SK-N-SH (cell line): ENCODE measurements at regions not wholly inside any gene's neighbourhood (a gene's known extent, or its start where the extent isn't known, plus 50 kb on each side); places are given as distances from the start of the nearest gene placed in this dataset.

Source experiments
- CTCF ChIA-PET: fragments of 300-600, 350-600 bp; formaldehyde crosslinking; extraction: SDS; loops from one replicate; lab custom pipeline; 2021; lab: Yijun Ruan, JAX
- POLR2A ChIA-PET: fragments of 350-600 bp; sonication (Branson Sonifier 250); formaldehyde crosslinking; extraction: SDS; loops from one replicate; lab custom pipeline; 2020; ENCODE audit warnings: antibody characterized with exemption, inconsistent platforms; lab: Yijun Ruan, JAX
- DNase-seq: peaks from one replicate; pipeline ENCODE4 v3.0.0; 2012
- H2AFZ ChIP-seq: fragments of 200-600 bp; sonication (generic); 2 replicates; pipeline ENCODE4 v1.8.1; 2016; ENCODE audit warnings: antibody characterized with exemption, mild to moderate bottlenecking, low read depth
- H3F3A ChIP-seq: fragments of 200-600 bp; sonication (generic); replicated peaks from 2 replicates; pipeline ENCODE3; 2016; ENCODE audit warnings: antibody characterized with exemption, mild to moderate bottlenecking; ENCODE audit not compliant: insufficient read depth
- H3K27ac ChIP-seq, 2 experiments: fragments of 200-500 bp in 1 of 2; fragments of 200-600 bp in 1 of 2; sonication (Bioruptor generic) in 1 of 2; sonication (generic), shearing (Covaris generic) in 1 of 2; 2 replicates each; pipeline versions ENCODE4 v1.5.1 to v1.6.1; 2014 to 2016; ENCODE audit warnings: low read depth in 2 of 2, inconsistent platforms in 1 of 2, low read length in 1 of 2, mild to moderate bottlenecking in 1 of 2, mixed read lengths in 1 of 2
- H3K27me3 ChIP-seq: fragments of 200-600 bp; sonication (generic), shearing (Covaris generic); 2 replicates; pipeline ENCODE4 v1.6.1; 2016; ENCODE audit warnings: mixed run types; ENCODE audit not compliant: insufficient read depth
- H3K36me3 ChIP-seq, 2 experiments: fragments of 200-500 bp in 1 of 2; fragments of 200-600 bp in 1 of 2; sonication (Bioruptor generic) in 1 of 2; sonication (generic) in 1 of 2; replicated peaks in 1 of 2; 2 replicates each; pipeline versions ENCODE3 to v1.5.1; 2014 to 2016; ENCODE audit warnings: low read length in 1 of 2, mild to moderate bottlenecking in 1 of 2; ENCODE audit not compliant: insufficient read depth in 2 of 2, control insufficient read depth in 1 of 2
- H3K4me1 ChIP-seq, 2 experiments: fragments of 200-500 bp in 1 of 2; fragments of 200-600 bp in 1 of 2; sonication (Bioruptor generic) in 1 of 2; sonication (generic), shearing (Covaris generic) in 1 of 2; 2 replicates each; pipeline versions ENCODE4 v1.5.1 to v1.6.1; 2014 to 2016; ENCODE audit warnings: low read depth in 1 of 2, low read length in 1 of 2, mixed run types in 1 of 2; ENCODE audit not compliant: insufficient read depth in 2 of 2, control insufficient read depth in 1 of 2
- H3K4me2 ChIP-seq: fragments of 200-600 bp; sonication (generic), shearing (Covaris generic); 2 replicates; pipeline ENCODE4 v1.6.1; 2017; ENCODE audit warnings: mixed run types
- H3K4me3 ChIP-seq, 2 experiments: fragments of 200-500 bp in 1 of 2; fragments of 200-600 bp in 1 of 2; sonication (Bioruptor generic) in 1 of 2; sonication (generic), shearing (Covaris generic) in 1 of 2; 2 replicates each; pipeline versions ENCODE4 v1.5.1 to v1.8.1; 2014 to 2016; ENCODE audit warnings: low read depth in 2 of 2, inconsistent platforms in 1 of 2, low read length in 1 of 2, mild to moderate bottlenecking in 1 of 2, mixed read lengths in 1 of 2, moderate library complexity in 1 of 2
- H3K79me2 ChIP-seq: fragments of 200-600 bp; sonication (generic); 2 replicates; pipeline ENCODE4 v1.8.1; 2017; ENCODE audit warnings: mild to moderate bottlenecking; ENCODE audit not compliant: insufficient read depth
- H3K9ac ChIP-seq: fragments of 200-600 bp; sonication (generic); 2 replicates; pipeline ENCODE4 v1.6.1; 2017; ENCODE audit warnings: mixed run types
- H3K9me2 ChIP-seq: fragments of 200-600 bp; sonication (generic); 2 replicates; pipeline ENCODE4 v1.6.1; 2017; ENCODE audit warnings: mixed run types
- H3K9me3 ChIP-seq: fragments of 200-600 bp; sonication (generic); 2 replicates; pipeline ENCODE4 v1.6.1; 2017; ENCODE audit warnings: mixed run types, mild to moderate bottlenecking, moderate library complexity
- H4K20me1 ChIP-seq: fragments of 200-600 bp; sonication (generic); 2 replicates; pipeline ENCODE4 v1.6.1; 2017; ENCODE audit warnings: mild to moderate bottlenecking, mixed run types; ENCODE audit not compliant: insufficient read depth
- EZH2phosphoT487 ChIP-seq: fragments of 200-600 bp; sonication (generic); IDR thresholded peaks from 2 replicates; pipeline ENCODE4 v1.6.1; 2017; ENCODE audit warnings: low read depth, mixed run types, mild to moderate bottlenecking, antibody characterized with exemption, moderate library complexity, borderline replicate concordance
- FOXJ3 ChIP-seq: sonication (generic); formaldehyde crosslinking; IDR thresholded peaks from 2 replicates; pipeline ENCODE4 v1.5.1; 2020; ENCODE audit warnings: mild to moderate bottlenecking, missing genetic modification reagents
- FOXM1 ChIP-seq: IDR thresholded peaks from 2 replicates; pipeline ENCODE4 v1.4.0; 2012; ENCODE audit warnings: low read depth, mild to moderate bottlenecking
- GABPA ChIP-seq: IDR thresholded peaks from 2 replicates; pipeline ENCODE4 v1.4.0; 2012; ENCODE audit warnings: low read depth, mild to moderate bottlenecking
- JUND ChIP-seq: IDR thresholded peaks from 2 replicates; pipeline ENCODE4 v1.4.0; 2012
- MEF2A ChIP-seq: IDR thresholded peaks from 2 replicates; pipeline ENCODE4 v1.4.0; 2012; ENCODE audit warnings: low read depth, borderline replicate concordance
- MXI1 ChIP-seq: IDR thresholded peaks from 2 replicates; pipeline ENCODE4 v1.6.1; 2012; ENCODE audit warnings: mild to moderate bottlenecking, low read depth, low read length, improper control_type of control experiment
- RAD21 ChIP-seq: IDR thresholded peaks from 2 replicates; pipeline ENCODE4 v1.6.1; 2012; ENCODE audit warnings: mild to moderate bottlenecking, low read length
- SIN3A ChIP-seq: IDR thresholded peaks from 2 replicates; pipeline ENCODE4 v1.6.1; 2012; ENCODE audit warnings: low read depth, mild to moderate bottlenecking, low read length, moderate library complexity, borderline replicate concordance
- TCF12 ChIP-seq: IDR thresholded peaks from 2 replicates; pipeline ENCODE4 v1.4.0; 2012
- TEAD4 ChIP-seq: IDR thresholded peaks from 2 replicates; pipeline ENCODE4 v1.4.0; 2012; ENCODE audit warnings: mild to moderate bottlenecking, borderline replicate concordance; ENCODE audit not compliant: insufficient read depth
- YY1 ChIP-seq: IDR thresholded peaks from 2 replicates; pipeline ENCODE4 v1.4.0; 2012; ENCODE audit warnings: low read depth, mild to moderate bottlenecking
- WGBS: methylation state at CpG from one replicate; pipeline ENCODE4 v1.1.6; 2017; ENCODE audit warnings: low lambda C conversion rate; 5-methylcytosine and 5-hydroxymethylcytosine counted together
- TF ChIP-seq, protein P1 (sequence below): IDR thresholded peaks from 2 replicates; pipeline ENCODE4 v1.4.0; 2012; ENCODE audit warnings: low read depth, borderline replicate concordance
- TF ChIP-seq, protein P2 (sequence below): fragments of 200-600 bp; sonication (generic); IDR thresholded peaks from 2 replicates; pipeline ENCODE4 v1.6.1; 2017; ENCODE audit warnings: antibody characterized with exemption, mild to moderate bottlenecking, moderate library complexity
- TF ChIP-seq, protein P3 (sequence below): IDR thresholded peaks from 2 replicates; pipeline ENCODE4 v1.4.0; 2012; ENCODE audit warnings: low read depth

DNA sequence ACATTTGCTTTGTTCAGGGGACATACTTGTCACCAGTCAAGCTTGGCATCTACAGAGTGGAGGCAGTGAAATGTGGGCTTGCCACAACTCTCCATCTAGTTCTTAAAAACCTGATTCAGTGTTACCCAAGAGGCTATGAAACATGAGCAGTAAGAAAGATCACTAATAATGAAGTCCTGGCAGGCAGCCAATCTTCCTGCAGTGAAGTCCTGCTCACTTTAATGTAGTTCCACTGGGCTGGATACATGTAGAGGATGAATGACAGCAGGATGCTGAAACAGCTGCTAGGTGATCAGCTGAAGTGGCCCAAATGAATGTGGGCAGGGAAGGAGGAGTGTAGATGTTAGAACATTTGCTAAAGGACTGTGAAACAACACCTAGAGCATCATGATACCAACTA is 1213.1 kb downstream of the OLFM4 start:
- Histone ChIP-seq H3K9me3 (no peaks in the 10 kb centered on the region), H2AFZ (no peak overlapping the region), H3K9me2 (no peaks in the 10 kb centered on the region), H3K4me3 (no peak overlapping the region), H3K79me2 (no peaks in the 10 kb centered on the region), H3K27me3 (no peaks in the 10 kb centered on the region), H3K4me2 (no peak overlapping the region), H3K36me3 (no peaks in the 10 kb centered on the region), H4K20me1 (no peaks in the 10 kb centered on the region), H3K4me1 (no peaks in the 10 kb centered on the region), H3F3A (no peaks in the 10 kb centered on the region)
- DNase-seq = no peak
- CTCF ChIA-PET = no interaction called here
- POLR2A ChIA-PET = no interaction called here
- TF ChIP-seq TEAD4 (no peak), FOXJ3 (CRISPR knock-in tag) (no peak), MEF2A (no peak), FOXM1 (no peak), GABPA (no peak), EZH2phosphoT487 (no peak), YY1 (no peak), SIN3A (no peak)
- TF ChIP-seq, all 33 proteins: peak for 0
- no peak overlapping the region for H3K27ac ChIP-seq
- no peak overlapping the region for H3K9ac ChIP-seq

DNA sequence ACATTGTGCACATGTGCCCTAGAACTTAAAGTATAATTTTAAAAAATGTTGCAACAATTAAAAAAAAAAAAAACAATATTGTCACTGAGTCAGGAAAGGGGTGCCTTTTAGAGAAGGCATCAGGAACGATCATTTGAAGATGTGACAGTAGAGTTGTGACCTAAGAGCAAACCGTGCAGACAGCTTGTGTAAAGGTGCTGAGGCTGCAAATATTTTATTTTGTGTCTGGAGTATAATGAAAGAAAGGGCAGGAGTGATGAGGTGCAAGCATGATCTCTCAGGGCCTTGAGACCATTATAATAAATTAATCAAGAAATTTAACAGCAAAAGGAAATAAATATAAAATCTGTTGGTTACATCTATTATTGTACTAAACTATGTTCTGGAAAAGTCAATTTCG is 1219.7 kb downstream of the OLFM4 start:
- 1% methylated on average over 3 of the region's 3 CpGs for WGBS
- Histone ChIP-seq H3K4me2 (no peak overlapping the region), H3K4me1 (no peaks in the 10 kb centered on the region), H3K9me3 (peaks cover 6% of the 10 kb centered on the region; the same call in 1 of the 2 replicates), H3K36me3 (no peaks in the 10 kb centered on the region), H3K27ac (no peak overlapping the region), H3K4me3 (no peak overlapping the region), H4K20me1 (no peaks in the 10 kb centered on the region)
- ChIA-PET POLR2A (no interaction called here), CTCF (no interaction called here)
- TF ChIP-seq, protein P1, sequence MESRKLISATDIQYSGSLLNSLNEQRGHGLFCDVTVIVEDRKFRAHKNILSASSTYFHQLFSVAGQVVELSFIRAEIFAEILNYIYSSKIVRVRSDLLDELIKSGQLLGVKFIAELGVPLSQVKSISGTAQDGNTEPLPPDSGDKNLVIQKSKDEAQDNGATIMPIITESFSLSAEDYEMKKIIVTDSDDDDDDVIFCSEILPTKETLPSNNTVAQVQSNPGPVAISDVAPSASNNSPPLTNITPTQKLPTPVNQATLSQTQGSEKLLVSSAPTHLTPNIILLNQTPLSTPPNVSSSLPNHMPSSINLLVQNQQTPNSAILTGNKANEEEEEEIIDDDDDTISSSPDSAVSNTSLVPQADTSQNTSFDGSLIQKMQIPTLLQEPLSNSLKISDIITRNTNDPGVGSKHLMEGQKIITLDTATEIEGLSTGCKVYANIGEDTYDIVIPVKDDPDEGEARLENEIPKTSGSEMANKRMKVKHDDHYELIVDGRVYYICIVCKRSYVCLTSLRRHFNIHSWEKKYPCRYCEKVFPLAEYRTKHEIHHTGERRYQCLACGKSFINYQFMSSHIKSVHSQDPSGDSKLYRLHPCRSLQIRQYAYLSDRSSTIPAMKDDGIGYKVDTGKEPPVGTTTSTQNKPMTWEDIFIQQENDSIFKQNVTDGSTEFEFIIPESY = no peak
- TF ChIP-seq, protein P2, sequence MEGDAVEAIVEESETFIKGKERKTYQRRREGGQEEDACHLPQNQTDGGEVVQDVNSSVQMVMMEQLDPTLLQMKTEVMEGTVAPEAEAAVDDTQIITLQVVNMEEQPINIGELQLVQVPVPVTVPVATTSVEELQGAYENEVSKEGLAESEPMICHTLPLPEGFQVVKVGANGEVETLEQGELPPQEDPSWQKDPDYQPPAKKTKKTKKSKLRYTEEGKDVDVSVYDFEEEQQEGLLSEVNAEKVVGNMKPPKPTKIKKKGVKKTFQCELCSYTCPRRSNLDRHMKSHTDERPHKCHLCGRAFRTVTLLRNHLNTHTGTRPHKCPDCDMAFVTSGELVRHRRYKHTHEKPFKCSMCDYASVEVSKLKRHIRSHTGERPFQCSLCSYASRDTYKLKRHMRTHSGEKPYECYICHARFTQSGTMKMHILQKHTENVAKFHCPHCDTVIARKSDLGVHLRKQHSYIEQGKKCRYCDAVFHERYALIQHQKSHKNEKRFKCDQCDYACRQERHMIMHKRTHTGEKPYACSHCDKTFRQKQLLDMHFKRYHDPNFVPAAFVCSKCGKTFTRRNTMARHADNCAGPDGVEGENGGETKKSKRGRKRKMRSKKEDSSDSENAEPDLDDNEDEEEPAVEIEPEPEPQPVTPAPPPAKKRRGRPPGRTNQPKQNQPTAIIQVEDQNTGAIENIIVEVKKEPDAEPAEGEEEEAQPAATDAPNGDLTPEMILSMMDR = no peak
- TF ChIP-seq RAD21 (no peak), FOXM1 (no peak), MXI1 (no peak), TCF12 (no peak), JUND (no peak)
- TF ChIP-seq, protein P3, sequence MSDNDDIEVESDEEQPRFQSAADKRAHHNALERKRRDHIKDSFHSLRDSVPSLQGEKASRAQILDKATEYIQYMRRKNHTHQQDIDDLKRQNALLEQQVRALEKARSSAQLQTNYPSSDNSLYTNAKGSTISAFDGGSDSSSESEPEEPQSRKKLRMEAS = no peak
- TF ChIP-seq, all 33 proteins: peak for 0
- H3F3A ChIP-seq = no peaks in the 10 kb centered on the region
- DNase-seq = no peak
- no peak overlapping the region for H2AFZ ChIP-seq
- H3K9me2 ChIP-seq = no peaks in the 10 kb centered on the region
- no peaks in the 10 kb centered on the region for H3K79me2 ChIP-seq
- no peaks in the 10 kb centered on the region for H3K27me3 ChIP-seq
- H3K9ac ChIP-seq = no peak overlapping the region
